GM19351 (cell line): ENCODE measurements at regions not wholly inside any gene's neighbourhood (a gene's known extent, or its start where the extent isn't known, plus 50 kb on each side); places are given as distances from the start of the nearest gene placed in this dataset.

Source experiments
- ATAC-seq: cut with Tn5 transposase; IDR thresholded peaks from one replicate; pipeline ENCODE4 v1.9.1; 2021; ENCODE audit warnings: mild to moderate bottlenecking, moderate library complexity; ENCODE audit not compliant: unreplicated experiment

GRCh38 chr5:128667152-128667551, 129.1 kb upstream of the FBN2 start:
- no peak for ATAC-seq

- no peak for ATAC-seq
Measured at GRCh38 chr5:128667751-128668150, 129.7 kb upstream of the FBN2 start.

- no peak for ATAC-seq
Measured at GRCh38 chr5:128668921-128669320, 130.9 kb upstream of the FBN2 start.

- no peak for ATAC-seq
Measured at GRCh38 chr5:128669803-128670202, 131.8 kb upstream of the FBN2 start.

- no peak for ATAC-seq
Measured at GRCh38 chr5:128671943-128672342, 133.9 kb upstream of the FBN2 start.

- no peak for ATAC-seq
Measured at GRCh38 chr5:128673000-128673399, 135.0 kb upstream of the FBN2 start.

GRCh38 chr5:128673411-128673957, 135.4 kb upstream of the FBN2 start:
- ATAC-seq = no peak

GRCh38 chr5:128673970-128674369, 135.9 kb upstream of the FBN2 start:
- ATAC-seq = no peak

- ATAC-seq = peak; percentile 92
Measured at GRCh38 chr5:128674837-128675446, 136.9 kb upstream of the FBN2 start.

- ATAC-seq = no peak
Measured at GRCh38 chr5:128681096-128681495, 143.1 kb upstream of the FBN2 start.

- no peak for ATAC-seq
Measured at GRCh38 chr5:128681764-128682592, 143.9 kb upstream of the FBN2 start.

GRCh38 chr5:128682669-128683068, 144.6 kb upstream of the FBN2 start:
- ATAC-seq = no peak

GRCh38 chr5:128684961-128685360, 146.9 kb upstream of the FBN2 start:
- no peak for ATAC-seq

GRCh38 chr5:128687930-128688329, 149.9 kb upstream of the FBN2 start:
- ATAC-seq = no peak

GRCh38 chr5:128693764-128694163, 155.7 kb upstream of the FBN2 start:
- ATAC-seq = no peak

GRCh38 chr5:128695791-128696530, 157.9 kb upstream of the FBN2 start:
- ATAC-seq = no peak

GRCh38 chr5:128701301-128701700, 163.3 kb upstream of the FBN2 start:
- ATAC-seq = no peak

GRCh38 chr5:128703322-128703721, 165.3 kb upstream of the FBN2 start:
- ATAC-seq = no peak

GRCh38 chr5:128706269-128706668, 168.2 kb upstream of the FBN2 start:
- no peak for ATAC-seq

GRCh38 chr5:128708841-128709240, 170.8 kb upstream of the FBN2 start:
- no peak for ATAC-seq

GRCh38 chr5:128711216-128711615, 173.2 kb upstream of the FBN2 start:
- ATAC-seq = no peak

- ATAC-seq = no peak
Measured at GRCh38 chr5:128714551-128714950, 176.5 kb upstream of the FBN2 start.
